HG02970 (cell line): ENCODE measurements at regions not wholly inside any gene's neighbourhood (a gene's known extent, or its start where the extent isn't known, plus 50 kb on each side); places are given as distances from the start of the nearest gene placed in this dataset.
"Not testable (repeated sequence)": the region's sequence is repeated elsewhere in the genome, so short reads cannot be mapped to it uniquely, and the experiment has no call there.

Experiments
- ATAC-seq: cut with Tn5 transposase; IDR thresholded peaks from one replicate; pipeline ENCODE4 v1.9.1; 2021; ENCODE audit warnings: mild to moderate bottlenecking, moderate library complexity, moderate number of reproducible peaks; ENCODE audit not compliant: unreplicated experiment, low FRiP score

DNA sequence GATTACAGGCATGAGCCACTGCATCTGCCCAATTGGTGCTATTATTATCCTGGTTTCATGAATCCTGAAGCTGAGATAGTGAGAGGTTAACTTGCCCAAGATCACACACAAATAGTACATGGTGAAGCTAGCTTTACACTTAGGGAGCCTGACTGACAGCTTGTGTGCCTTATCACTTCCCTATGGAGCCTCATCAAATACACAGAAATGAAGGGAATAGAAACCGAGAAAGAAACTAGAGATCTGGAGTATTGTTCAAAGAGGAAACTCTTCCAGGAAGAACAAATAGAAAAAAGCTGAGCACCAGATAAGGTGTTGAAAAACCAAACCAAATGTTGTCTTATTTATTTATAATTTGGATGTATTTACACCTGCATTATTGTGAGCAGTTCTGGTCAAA lies 155.0 kb upstream of the CITED2 start:
- no peak for ATAC-seq

DNA sequence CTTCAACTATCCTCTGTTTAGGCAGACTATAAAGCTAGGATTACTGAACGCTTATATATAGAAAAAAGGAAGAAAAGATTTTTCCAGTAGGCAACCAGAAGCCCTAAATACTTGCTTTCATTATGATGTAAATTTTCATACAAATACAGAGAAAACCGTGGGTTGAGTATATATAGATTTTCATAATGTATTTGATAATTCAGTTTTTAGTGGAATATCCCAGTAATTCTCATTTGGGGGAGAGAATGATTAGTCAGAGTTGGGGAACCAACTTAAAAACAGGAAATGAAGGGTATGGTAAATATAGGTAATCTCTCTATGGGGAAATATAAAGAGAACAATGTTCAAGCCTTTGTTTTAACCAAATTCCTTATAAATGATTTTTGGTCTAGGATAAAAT lies 154.0 kb upstream of the CITED2 start:
- no peak for ATAC-seq

- ATAC-seq, result no peak
Measured at GRCh38 chr6:139525415-139525814, 151.0 kb upstream of the CITED2 start.

DNA sequence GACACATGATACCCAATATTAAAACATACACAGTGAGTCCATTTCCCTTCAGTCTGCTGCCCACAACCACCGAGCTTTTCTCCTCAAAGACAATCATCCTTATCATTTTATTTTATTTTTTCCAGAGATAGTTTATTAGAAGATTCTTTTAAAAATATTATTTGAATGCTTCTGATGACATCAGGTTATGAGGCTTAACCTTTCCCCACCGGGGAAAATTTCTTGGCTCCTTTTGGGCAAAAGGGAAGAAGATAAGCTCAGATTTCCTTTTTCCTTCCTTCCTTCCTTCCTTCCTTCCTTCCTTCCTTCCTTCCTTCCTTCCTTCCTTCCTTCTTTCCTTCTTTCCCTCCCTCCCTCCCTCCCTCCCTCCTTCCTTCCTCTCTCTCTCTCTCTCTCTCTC lies 149.5 kb upstream of the CITED2 start:
- no peak for ATAC-seq

- no peak for ATAC-seq
Measured at GRCh38 chr6:139522511-139523220, 148.2 kb upstream of the CITED2 start.

DNA sequence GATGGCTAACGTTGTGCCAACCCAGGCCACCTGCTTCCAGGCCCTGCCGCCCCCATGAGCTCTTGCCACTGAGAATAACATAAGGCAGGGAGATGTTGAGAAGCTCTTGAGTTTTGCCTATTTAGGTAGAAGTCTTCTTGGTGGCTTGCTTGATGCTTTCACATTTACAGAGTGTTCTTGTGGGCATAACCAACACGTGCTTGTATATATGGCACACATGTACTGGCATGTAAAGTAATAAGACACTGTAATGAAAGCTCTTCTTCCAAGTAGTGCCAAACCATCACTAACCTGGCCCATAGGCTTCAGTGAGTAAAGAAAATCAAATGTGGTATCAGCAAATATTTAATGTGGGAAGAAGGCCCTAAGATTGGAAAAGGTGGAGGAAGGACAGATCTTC lies 146.9 kb upstream of the CITED2 start:
- ATAC-seq, result no peak

- ATAC-seq, result no peak
Measured at GRCh38 chr6:139520321-139520768, 145.9 kb upstream of the CITED2 start.

GRCh38 chr6:139519571-139520031 lies 145.2 kb upstream of the CITED2 start:
- ATAC-seq, result no peak

DNA sequence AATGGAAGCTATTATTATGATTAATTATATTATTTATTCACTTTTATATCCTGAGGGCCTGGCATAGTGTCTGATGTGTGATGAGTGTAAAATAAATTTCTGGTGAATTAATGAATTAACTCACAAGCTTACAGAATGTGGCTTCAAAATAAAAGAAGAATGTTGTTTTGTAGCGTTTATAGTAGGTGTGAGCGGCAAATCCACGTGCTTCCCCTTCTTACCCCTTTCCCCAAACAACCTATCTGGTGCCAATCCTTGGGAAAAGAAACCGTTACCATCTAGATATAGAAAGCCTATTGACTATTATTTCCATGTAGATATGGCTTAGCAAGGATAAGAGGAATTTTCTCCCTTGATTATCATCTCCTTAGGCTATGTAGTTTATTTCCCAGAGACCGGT lies 144.6 kb upstream of the CITED2 start:
- no peak for ATAC-seq

DNA sequence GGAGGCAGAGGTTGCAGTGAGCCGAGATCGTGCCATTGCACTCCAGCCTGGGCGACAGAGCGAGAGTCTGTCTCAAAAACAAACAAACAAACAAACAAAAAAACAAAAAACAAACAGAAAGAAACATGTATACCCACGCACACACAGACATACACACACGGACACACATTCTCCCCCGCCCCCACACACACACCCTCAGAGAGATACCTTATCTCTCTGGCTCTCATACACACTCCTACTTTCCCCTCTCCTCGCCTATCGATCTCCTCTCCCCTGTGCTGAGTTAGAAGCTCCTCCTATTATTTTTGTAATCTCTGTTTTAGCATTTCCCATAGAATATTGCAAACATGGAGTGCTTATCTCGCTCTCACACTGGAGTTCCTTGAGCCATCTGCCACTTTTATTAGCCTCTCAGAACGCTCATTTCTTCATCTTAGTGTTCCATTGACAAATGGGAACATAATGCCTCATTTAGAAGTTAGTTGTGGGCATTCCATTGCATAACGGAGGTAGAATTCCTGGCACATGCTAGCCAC lies 144.2 kb upstream of the CITED2 start:
- ATAC-seq, result no peak

DNA sequence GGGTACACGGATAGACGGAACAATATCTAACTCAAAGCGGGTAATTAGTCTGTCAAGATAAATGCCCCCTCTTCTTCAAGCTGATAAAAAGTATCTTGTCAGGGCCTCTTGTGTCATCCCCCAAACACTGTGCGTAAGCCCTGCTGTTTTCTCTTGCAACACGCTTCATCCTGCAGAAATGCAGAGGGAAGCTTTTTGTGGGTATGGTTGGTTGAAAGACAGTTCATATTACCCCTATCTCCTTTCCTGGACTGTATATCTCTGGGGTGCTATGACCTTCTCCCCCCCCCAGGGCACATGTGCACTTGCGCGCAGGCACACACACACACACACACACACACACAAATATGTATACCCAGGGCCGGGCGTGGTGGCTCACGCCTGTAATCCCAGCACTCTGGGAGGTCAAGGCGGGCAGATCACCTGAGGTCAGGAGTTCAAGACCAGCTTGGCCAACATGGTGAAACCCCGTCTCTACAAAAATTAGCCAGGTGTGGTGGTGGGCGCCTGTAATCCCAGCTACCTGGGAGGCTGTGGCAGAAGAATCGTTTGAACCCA lies 143.6 kb upstream of the CITED2 start:
- ATAC-seq, result not testable (repeated sequence)

GRCh38 chr6:139515511-139515910 lies 141.1 kb upstream of the CITED2 start:
- ATAC-seq, result no peak

GRCh38 chr6:139514819-139515218 lies 140.4 kb upstream of the CITED2 start:
- no peak for ATAC-seq

GRCh38 chr6:139510040-139510790 lies 135.8 kb upstream of the CITED2 start:
- ATAC-seq, result no peak

- ATAC-seq, result no peak
Measured at GRCh38 chr6:139509167-139509566, 134.7 kb upstream of the CITED2 start.

- ATAC-seq, result no peak
Measured at GRCh38 chr6:139508576-139508975, 134.1 kb upstream of the CITED2 start.

- no peak for ATAC-seq
Measured at GRCh38 chr6:139508023-139508422, 133.6 kb upstream of the CITED2 start.

DNA sequence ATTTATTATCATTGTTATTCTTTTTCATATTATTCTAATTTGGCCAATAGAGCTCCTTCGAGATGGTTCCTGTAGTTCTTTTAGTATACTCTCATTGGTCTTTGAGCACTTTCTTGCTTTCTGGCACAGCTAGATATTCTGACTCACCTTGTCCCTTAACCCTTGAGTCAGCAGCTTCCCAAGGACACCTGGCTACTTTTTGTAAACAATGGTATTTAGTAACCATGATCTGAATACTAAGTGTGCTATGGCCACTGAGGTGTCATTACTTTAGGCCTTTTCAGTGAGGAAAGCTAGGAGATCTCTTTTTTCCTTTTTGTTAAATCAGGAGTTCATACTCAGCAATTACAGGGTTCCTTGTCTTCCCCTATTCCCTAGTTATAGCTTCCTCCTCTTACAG lies 126.5 kb upstream of the CITED2 start:
- no peak for ATAC-seq

GRCh38 chr6:139498715-139499114 lies 124.3 kb upstream of the CITED2 start:
- ATAC-seq, result no peak

- no peak for ATAC-seq
Measured at GRCh38 chr6:139497345-139497961, 123.0 kb upstream of the CITED2 start.
